Karpas-422 (cell line): ENCODE measurements at regions not wholly inside any gene's neighbourhood (a gene's known extent, or its start where the extent isn't known, plus 50 kb on each side); places are given as distances from the start of the nearest gene placed in this dataset.
"Not testable (repeated sequence)": the region's sequence is repeated elsewhere in the genome, so short reads cannot be mapped to it uniquely, and the experiment has no call there.

Source experiments
- DNase-seq: peaks from one replicate; pipeline ENCODE4 v3.0.0-alpha.2; 2015
- H2AFZ ChIP-seq: fragments of 200-600 bp; sonication (generic); 2 replicates; pipeline ENCODE4 v1.6.1; 2014; ENCODE audit warnings: antibody characterized with exemption, low read length, mixed read lengths
- H3K27ac ChIP-seq: fragments of 200-600 bp; sonication (generic); 2 replicates; pipeline ENCODE4 v1.5.1; 2014; ENCODE audit warnings: mild to moderate bottlenecking, low read length, moderate library complexity
- H3K27me3 ChIP-seq: fragments of 200-600 bp; sonication (generic); 2 replicates; pipeline ENCODE4 v1.6.1; 2014; ENCODE audit warnings: low read length, mixed read lengths
- H3K36me3 ChIP-seq: fragments of 200-600 bp; sonication (generic); 2 replicates; pipeline ENCODE4 v1.6.1; 2014; ENCODE audit warnings: low read length, mixed read lengths; ENCODE audit not compliant: insufficient read depth
- H3K4me1 ChIP-seq: fragments of 200-600 bp; sonication (generic); 2 replicates; pipeline ENCODE4 v1.6.1; 2014; ENCODE audit warnings: mild to moderate bottlenecking, low read length, mixed read lengths
- H3K4me2 ChIP-seq: fragments of 200-600 bp; sonication (generic); 2 replicates; pipeline ENCODE4 v1.6.1; 2014; ENCODE audit warnings: low read length, low read depth, mild to moderate bottlenecking; ENCODE audit not compliant: poor library complexity, severe bottlenecking
- H3K4me3 ChIP-seq: fragments of 200-600 bp; sonication (generic); 2 replicates; pipeline ENCODE4 v1.5.1; 2014; ENCODE audit warnings: mild to moderate bottlenecking, antibody characterized with exemption, low read length, mixed read lengths
- H3K79me2 ChIP-seq: fragments of 200-600 bp; sonication (generic); 2 replicates; pipeline ENCODE4 v1.6.1; 2014; ENCODE audit warnings: mild to moderate bottlenecking, low read length, mixed read lengths
- H3K9ac ChIP-seq: fragments of 200-600 bp; sonication (generic); 2 replicates; pipeline ENCODE4 v1.6.0; 2014; ENCODE audit warnings: low read length
- H3K9me2 ChIP-seq: fragments of 200-600 bp; sonication (generic), shearing (Covaris generic); replicated peaks from 2 replicates; pipeline ENCODE4 v1.6.0; 2014; ENCODE audit warnings: mild to moderate bottlenecking, low read length, moderate library complexity; ENCODE audit not compliant: insufficient read depth
- H3K9me3 ChIP-seq: fragments of 300-700, 200-600 bp; sonication (generic); 2 replicates; pipeline ENCODE4 v1.6.1; 2014; ENCODE audit warnings: low read length, mixed read lengths
- H4K20me1 ChIP-seq: fragments of 200-600 bp; sonication (generic); 2 replicates; pipeline ENCODE4 v1.6.1; 2014; ENCODE audit warnings: mild to moderate bottlenecking, antibody characterized with exemption, low read length, low read depth; ENCODE audit not compliant: insufficient read depth

DNA sequence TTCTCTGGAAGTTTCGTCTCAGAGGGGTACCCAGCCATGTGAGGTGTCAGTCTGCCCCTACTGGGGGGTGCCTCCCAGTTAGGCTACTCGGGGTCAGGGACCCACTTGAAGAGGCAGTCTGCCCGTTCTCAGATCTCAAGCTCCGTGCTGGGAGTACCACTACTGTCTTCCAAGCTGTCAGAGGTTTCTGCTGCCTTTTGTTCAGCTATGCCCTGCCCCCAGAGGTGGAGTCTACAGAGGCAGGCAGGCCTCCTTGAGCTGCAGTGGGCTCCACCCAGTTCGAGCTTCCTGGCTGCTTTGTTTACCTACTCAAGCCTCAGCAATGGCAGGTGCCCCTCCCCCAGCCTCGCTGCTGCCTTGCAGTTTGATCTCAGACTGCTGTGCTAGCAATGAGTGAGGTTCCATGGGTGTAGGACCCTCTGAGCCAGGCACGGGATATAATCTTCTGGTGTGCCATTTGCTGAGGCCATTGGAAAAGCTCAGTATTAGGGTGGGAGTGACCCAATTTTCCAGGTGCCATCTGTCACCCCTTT is 71.0 kb upstream of the SH3GLB1 start:
- not testable (repeated sequence) for H3K9me2 ChIP-seq, H3K9me3 ChIP-seq, H3K4me2 ChIP-seq, H3K79me2 ChIP-seq, H2AFZ ChIP-seq, DNase-seq, H3K36me3 ChIP-seq, H4K20me1 ChIP-seq, H3K4me1 ChIP-seq, H3K27ac ChIP-seq, H3K27me3 ChIP-seq, H3K4me3 ChIP-seq, H3K9ac ChIP-seq

DNA sequence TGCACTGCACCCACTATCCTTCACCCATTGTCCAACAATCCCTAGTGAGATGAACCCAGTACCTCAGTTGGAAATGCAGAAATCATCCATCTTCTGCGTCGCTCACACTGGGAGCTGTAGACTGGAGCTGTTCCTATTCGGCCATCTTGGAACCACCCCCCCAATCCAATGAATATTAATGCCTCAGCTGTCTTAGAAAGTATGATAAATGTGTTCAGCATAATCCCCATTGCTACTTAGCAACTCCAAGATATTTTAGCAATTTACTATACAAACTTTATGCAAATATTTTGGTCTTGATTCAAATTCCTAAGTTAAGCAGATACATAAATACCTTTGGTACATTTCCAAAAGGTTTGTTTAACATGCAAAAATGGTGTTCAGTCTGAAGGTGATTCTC is 70.5 kb upstream of the SH3GLB1 start:
- H2AFZ ChIP-seq = no peak overlapping the region
- no peak overlapping the region for H3K4me3 ChIP-seq
- no peak overlapping the region for H3K4me2 ChIP-seq
- H4K20me1 ChIP-seq = no peaks in the 10 kb centered on the region
- peaks cover 3% of the 10 kb centered on the region; the same call in 1 of the 2 replicates for H3K4me1 ChIP-seq
- H3K27ac ChIP-seq = no peak overlapping the region
- DNase-seq = no peak
- no peaks in the 10 kb centered on the region for H3K36me3 ChIP-seq
- no peaks in the 10 kb centered on the region for H3K9me2 ChIP-seq
- no peak overlapping the region for H3K9ac ChIP-seq
- no peaks in the 10 kb centered on the region for H3K9me3 ChIP-seq
- H3K79me2 ChIP-seq = no peaks in the 10 kb centered on the region
- peaks cover 3% of the 10 kb centered on the region; the same call in 1 of the 2 replicates for H3K27me3 ChIP-seq

DNA sequence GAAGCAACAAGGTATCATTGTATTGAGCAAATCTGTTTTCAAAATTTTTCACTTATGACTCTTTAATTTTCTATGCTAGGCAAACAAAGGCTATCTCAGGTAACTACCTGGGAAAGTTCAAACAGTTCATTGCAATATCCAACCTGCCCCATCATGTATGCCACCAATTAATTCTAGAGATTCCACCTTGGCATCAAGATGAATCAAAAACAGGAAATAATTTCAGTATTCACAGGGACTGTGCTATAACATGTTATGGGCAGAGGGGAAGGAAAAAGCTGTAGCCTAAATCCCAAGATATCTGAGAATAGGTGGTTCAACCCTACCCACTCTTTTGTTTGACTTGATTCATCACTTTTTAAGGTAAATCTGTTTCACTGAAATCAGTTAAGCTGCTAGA is 67.5 kb upstream of the SH3GLB1 start:
- Histone ChIP-seq H3K27me3 (peaks cover 3% of the 10 kb centered on the region; the same call in 1 of the 2 replicates), H2AFZ (no peak overlapping the region), H3K4me1 (peaks cover 3% of the 10 kb centered on the region; the same call in 1 of the 2 replicates), H3K27ac (no peak overlapping the region), H3K9me3 (no peaks in the 10 kb centered on the region), H3K9me2 (no peaks in the 10 kb centered on the region), H3K4me2 (no peak overlapping the region), H3K9ac (no peak overlapping the region), H3K4me3 (no peak overlapping the region), H3K36me3 (no peaks in the 10 kb centered on the region), H3K79me2 (no peaks in the 10 kb centered on the region), H4K20me1 (no peaks in the 10 kb centered on the region)
- DNase-seq = no peak

DNA sequence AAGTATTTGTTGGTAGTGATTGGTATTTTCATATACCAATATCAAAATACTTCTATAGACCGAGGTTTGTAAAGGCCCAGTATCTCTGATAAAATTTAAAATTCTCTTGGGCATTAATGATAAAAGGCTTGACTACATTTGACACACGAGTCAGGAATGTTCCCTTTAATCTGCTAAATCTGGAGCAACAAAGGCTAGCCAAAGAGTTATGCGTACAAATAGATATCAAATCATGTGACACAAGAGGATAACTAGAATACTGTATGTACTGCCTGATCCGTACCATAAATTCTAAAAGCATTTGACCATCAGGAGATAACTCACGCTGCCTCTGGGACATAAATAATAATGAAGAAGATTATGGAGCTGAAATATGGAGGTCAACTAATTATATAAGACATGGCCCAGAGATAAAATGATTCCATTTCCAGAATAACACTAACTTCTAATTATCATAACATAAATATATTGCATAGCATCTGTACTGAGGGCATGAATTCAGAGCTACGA is 64.2 kb upstream of the SH3GLB1 start:
- H4K20me1 ChIP-seq = no peaks in the 10 kb centered on the region
- H3K4me3 ChIP-seq = no peak overlapping the region
- no peaks in the 10 kb centered on the region for H3K9me2 ChIP-seq
- H3K9ac ChIP-seq = no peak overlapping the region
- H3K4me1 ChIP-seq = no peaks in the 10 kb centered on the region
- no peaks in the 10 kb centered on the region for H3K79me2 ChIP-seq
- H3K36me3 ChIP-seq = no peaks in the 10 kb centered on the region
- H2AFZ ChIP-seq = no peak overlapping the region
- no peak for DNase-seq
- no peak overlapping the region for H3K27ac ChIP-seq
- H3K27me3 ChIP-seq = no peaks in the 10 kb centered on the region
- no peaks in the 10 kb centered on the region for H3K9me3 ChIP-seq
- H3K4me2 ChIP-seq = no peak overlapping the region

DNA sequence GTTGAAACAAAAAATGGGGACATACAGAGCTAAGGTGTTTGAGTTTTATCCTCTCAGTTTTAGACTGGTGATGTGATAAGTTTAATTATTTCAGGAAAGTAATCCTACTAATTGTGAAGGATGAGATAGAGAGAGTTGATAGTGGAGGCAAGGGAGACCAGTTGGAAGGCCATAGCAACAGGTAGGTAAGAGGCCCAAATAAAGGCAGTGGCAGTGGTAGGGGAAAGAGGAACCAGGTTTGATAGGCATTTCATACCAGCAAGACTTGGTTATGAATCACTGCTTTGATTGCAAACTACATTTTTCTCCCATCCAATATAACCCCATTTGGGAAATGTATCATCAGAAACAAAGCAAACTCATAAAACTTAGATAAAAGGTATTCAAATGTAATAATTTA is 63.1 kb upstream of the SH3GLB1 start:
- Histone ChIP-seq H3K36me3 (no peaks in the 10 kb centered on the region), H3K9ac (no peak overlapping the region), H3K9me2 (no peaks in the 10 kb centered on the region), H3K4me2 (no peak overlapping the region), H4K20me1 (no peaks in the 10 kb centered on the region), H2AFZ (no peak overlapping the region), H3K27me3 (no peaks in the 10 kb centered on the region), H3K4me1 (peaks cover 6% of the 10 kb centered on the region), H3K27ac (no peak overlapping the region), H3K4me3 (no peak overlapping the region), H3K9me3 (no peaks in the 10 kb centered on the region), H3K79me2 (no peaks in the 10 kb centered on the region)
- no peak for DNase-seq

DNA sequence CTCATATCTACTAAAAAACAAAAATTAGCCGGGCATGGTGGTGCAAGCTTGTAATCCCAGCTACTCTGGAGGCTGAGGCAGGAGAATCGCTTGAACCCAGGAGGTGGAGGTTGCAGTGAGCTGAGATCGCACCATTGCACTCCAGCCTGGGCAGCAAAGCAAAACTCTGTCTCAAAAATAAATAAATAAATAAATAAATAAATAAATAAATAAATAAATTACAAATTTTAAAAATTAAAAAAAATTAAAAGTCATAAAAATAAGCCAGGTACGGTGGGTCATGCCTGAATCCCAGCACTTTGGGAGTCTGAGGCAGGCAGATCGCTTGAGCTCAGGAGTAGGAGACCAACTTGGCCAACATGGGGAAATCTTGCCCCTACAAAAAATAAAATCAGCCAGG is 59.7 kb upstream of the SH3GLB1 start:
- H3K9ac ChIP-seq, H3K4me1 ChIP-seq, H3K79me2 ChIP-seq, H3K4me2 ChIP-seq, H3K27me3 ChIP-seq, DNase-seq, H3K4me3 ChIP-seq, H3K36me3 ChIP-seq, H3K27ac ChIP-seq, H2AFZ ChIP-seq, H3K9me2 ChIP-seq, H3K9me3 ChIP-seq, H4K20me1 ChIP-seq: not testable (repeated sequence)

DNA sequence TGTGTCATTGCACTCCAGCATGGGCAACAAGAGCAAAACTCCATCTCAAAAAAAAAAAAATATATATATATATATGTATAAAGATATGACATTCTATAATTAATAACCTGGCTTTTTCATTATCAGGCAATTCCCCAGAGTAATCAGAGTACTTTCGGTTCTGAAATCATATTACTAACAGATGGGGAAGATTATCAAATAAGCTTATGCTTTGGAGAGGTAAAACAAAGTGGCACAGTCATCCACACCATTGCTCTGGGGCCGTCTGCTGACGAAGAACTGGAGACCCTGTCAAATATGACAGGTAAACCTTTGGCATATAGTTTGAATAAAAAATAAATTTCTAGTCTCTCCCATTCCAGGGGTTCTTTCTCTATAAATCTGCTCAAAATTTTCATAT is 58.5 kb upstream of the SH3GLB1 start:
- H3K4me2 ChIP-seq = no peak overlapping the region
- no peak overlapping the region for H3K4me3 ChIP-seq
- DNase-seq = peak; percentile 65
- no peaks in the 10 kb centered on the region for H3K36me3 ChIP-seq
- H3K27me3 ChIP-seq = no peaks in the 10 kb centered on the region
- H4K20me1 ChIP-seq = no peaks in the 10 kb centered on the region
- H3K9ac ChIP-seq = no peak overlapping the region
- no peak overlapping the region for H3K27ac ChIP-seq
- H2AFZ ChIP-seq = no peak overlapping the region
- no peaks in the 10 kb centered on the region for H3K79me2 ChIP-seq
- H3K9me3 ChIP-seq = no peaks in the 10 kb centered on the region
- H3K9me2 ChIP-seq = no peaks in the 10 kb centered on the region
- H3K4me1 ChIP-seq = peaks cover 6% of the 10 kb centered on the region

DNA sequence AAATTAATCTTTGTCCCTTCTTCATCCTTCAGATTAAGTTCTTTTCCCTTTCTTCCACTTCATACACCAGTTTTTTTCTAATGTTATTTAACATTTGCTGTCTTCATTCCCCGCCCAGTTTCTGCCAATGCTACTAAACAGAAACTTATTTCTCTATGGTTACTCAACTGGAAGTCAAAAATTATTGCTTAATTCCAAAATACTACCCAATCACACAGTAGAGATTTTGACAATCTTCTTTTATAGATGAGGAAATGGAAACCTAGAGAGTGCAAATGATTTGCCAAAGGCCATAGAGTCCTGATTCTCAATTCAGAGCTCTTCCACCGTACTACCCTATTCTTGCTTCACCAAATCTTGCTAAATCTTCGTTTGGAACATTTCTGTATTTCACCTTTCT is 58.1 kb upstream of the SH3GLB1 start:
- H3K4me3 ChIP-seq = no peak overlapping the region
- H3K4me1 ChIP-seq = peaks cover 6% of the 10 kb centered on the region
- H3K27ac ChIP-seq = no peak overlapping the region
- H3K9me3 ChIP-seq = no peaks in the 10 kb centered on the region
- no peaks in the 10 kb centered on the region for H3K27me3 ChIP-seq
- H4K20me1 ChIP-seq = no peaks in the 10 kb centered on the region
- H3K9ac ChIP-seq = no peak overlapping the region
- no peak overlapping the region for H2AFZ ChIP-seq
- H3K79me2 ChIP-seq = no peaks in the 10 kb centered on the region
- H3K36me3 ChIP-seq = no peaks in the 10 kb centered on the region
- H3K9me2 ChIP-seq = no peaks in the 10 kb centered on the region
- DNase-seq = no peak
- H3K4me2 ChIP-seq = no peak overlapping the region

DNA sequence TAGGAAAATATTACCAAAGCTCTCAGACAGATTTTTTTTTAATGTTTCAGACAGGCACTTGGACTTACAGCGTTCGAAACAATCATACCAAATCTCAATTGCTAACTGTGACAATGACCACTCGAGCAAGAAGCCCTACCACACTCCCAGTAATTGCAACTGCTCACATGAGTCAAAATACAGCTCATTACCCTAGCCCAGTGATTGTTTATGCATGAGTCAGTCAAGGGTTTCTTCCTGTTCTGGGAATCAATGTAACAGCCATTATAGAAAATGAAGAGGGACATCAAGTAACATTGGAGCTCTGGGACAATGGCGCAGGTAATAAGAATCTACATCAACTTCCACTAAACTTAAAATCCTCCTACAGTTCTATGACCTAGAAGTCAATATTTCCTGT is 56.1 kb upstream of the SH3GLB1 start:
- Histone ChIP-seq H3K9ac (no peak overlapping the region), H3K4me2 (no peak overlapping the region), H3K4me1 (peaks cover 6% of the 10 kb centered on the region), H3K36me3 (no peaks in the 10 kb centered on the region), H3K9me3 (no peaks in the 10 kb centered on the region), H4K20me1 (no peaks in the 10 kb centered on the region), H3K27me3 (no peaks in the 10 kb centered on the region), H3K9me2 (no peaks in the 10 kb centered on the region), H3K4me3 (no peak overlapping the region), H3K27ac (no peak overlapping the region), H2AFZ (no peak overlapping the region), H3K79me2 (no peaks in the 10 kb centered on the region)
- no peak for DNase-seq
